Fibroblast of villous mesenchyme (primary cell): ENCODE measurements at regions not wholly inside any gene's neighbourhood (a gene's known extent, or its start where the extent isn't known, plus 50 kb on each side); places are given as distances from the start of the nearest gene placed in this dataset.

Experiments
- DNase-seq: peaks from one replicate; pipeline ENCODE4 v3.0.0-alpha.2; 2010; ENCODE audit warnings: low read depth
- H3K4me3 ChIP-seq: 2 replicates; pipeline ENCODE4 v1.5.1; 2011; ENCODE audit warnings: low read depth, mild to moderate bottlenecking, low read length
- TF ChIP-seq, protein P1 (sequence below): IDR thresholded peaks from 2 replicates; pipeline ENCODE4 v1.5.1; 2012; ENCODE audit warnings: low read depth, mild to moderate bottlenecking, low read length; ENCODE audit not compliant: insufficient read depth

DNA sequence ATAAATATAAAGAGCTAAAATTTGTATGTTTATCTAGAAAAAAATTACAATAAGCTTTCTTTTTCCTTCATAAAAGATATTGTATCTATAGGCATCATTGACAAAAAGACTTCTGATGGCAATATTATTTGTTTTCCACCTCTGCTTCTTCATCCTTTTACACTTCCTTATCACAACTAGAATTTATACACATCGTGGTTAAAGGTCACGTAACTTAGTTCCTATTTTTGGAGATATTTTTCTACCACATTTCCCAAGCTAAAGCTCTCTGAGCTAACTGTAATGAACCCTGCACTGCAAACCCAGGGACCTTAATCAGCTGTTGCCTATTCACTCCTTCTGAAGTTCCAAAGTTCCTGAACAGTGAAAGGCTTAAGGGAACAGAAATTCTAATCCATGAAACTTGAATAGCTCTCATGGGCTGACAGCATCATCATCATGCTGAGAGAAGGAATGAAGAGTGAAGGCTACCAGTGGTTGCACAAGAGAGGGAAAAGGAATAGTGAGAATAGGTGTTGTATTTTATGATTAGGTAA lies 106.1 kb upstream of the SLC13A1 start:
- DNase-seq: no peak
- TF ChIP-seq, protein P1, sequence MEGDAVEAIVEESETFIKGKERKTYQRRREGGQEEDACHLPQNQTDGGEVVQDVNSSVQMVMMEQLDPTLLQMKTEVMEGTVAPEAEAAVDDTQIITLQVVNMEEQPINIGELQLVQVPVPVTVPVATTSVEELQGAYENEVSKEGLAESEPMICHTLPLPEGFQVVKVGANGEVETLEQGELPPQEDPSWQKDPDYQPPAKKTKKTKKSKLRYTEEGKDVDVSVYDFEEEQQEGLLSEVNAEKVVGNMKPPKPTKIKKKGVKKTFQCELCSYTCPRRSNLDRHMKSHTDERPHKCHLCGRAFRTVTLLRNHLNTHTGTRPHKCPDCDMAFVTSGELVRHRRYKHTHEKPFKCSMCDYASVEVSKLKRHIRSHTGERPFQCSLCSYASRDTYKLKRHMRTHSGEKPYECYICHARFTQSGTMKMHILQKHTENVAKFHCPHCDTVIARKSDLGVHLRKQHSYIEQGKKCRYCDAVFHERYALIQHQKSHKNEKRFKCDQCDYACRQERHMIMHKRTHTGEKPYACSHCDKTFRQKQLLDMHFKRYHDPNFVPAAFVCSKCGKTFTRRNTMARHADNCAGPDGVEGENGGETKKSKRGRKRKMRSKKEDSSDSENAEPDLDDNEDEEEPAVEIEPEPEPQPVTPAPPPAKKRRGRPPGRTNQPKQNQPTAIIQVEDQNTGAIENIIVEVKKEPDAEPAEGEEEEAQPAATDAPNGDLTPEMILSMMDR: no peak

DNA sequence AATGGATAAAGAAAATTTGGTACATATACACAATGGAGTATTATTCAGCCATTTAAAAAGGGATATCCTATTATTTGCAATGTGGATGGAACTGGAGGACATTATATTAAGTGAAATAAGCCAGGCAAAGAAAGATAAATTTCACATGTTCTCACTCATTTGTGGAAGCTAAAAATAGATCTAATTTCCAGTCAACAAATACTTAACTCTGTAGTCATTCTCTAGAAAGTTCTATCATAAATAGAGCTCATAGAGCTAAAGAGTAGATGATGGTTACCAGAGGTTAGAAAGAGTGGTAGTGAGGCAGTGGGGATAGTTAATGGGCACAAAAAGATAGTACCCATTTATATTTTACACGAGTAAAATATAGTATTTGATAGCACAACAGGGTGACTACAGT lies 104.2 kb upstream of the SLC13A1 start:
- H3K4me3 ChIP-seq: no peak overlapping the region
- no peak for DNase-seq
- TF ChIP-seq, protein P1: no peak

More for the DNA sequence above, 106.1 kb upstream of the SLC13A1 start:
- H3K4me3 ChIP-seq: no peak overlapping the region

DNA sequence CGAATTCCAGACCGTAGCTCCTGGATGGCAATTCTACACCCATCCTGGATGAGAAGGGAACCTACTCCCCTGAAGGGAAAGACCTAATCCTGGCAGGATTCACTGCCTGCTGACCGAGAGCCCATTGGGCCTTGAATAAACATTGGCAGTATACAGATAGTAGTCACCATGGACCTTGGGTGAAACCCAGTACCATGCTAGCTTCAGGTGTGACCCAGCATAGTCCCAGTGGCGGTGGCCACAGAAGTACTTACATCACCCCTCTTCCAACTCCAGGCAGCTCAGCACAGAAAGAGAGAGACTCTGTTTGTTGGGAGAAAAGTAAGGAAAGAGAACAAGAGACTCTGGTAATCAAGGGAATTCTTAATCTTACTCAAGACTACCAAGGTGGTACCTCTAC lies 97.2 kb upstream of the SLC13A1 start:
- no peak for DNase-seq
- H3K4me3 ChIP-seq: no peak overlapping the region
- TF ChIP-seq, protein P1: no peak

DNA sequence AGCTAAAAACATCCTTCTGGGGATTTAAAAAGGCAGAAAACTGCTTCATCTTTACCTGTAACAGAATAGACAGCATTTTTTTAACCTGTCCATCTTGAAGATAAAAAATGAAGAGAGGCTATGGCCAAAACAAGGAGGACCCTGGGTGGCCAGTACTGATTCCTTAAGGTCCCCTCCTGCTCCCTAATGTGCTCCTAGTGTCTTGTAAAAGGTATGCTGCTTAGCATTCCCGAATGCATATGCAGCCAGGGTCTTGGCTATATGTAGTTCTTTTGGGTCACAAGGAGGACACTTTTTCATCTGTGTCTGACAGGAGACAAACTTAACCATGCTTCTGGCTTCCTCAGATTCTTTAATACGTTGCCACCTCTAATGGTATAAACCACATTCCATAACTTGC lies 93.9 kb upstream of the SLC13A1 start:
- H3K4me3 ChIP-seq: no peak overlapping the region
- DNase-seq: no peak
- TF ChIP-seq, protein P1: no peak

DNA sequence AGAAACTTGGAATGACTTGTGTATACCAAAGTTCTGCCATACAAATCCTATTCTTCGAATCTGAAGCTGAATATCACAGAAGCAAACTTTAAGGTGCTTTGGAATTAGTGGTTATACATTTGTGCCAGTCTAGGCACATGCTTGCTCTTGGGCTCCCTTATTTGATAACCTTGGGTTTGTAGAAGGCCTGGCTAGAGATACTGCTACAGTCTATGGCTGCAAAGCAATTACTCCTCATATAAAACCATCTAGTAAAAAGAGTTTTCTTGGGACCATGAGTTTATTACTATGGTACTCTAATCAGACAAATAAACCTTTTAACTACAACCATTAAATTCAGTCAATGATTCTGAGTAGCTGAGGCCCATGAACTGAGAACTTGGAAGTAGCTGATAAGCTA lies 92.5 kb upstream of the SLC13A1 start:
- DNase-seq: no peak
- H3K4me3 ChIP-seq: no peak overlapping the region
- TF ChIP-seq, protein P1: no peak

DNA sequence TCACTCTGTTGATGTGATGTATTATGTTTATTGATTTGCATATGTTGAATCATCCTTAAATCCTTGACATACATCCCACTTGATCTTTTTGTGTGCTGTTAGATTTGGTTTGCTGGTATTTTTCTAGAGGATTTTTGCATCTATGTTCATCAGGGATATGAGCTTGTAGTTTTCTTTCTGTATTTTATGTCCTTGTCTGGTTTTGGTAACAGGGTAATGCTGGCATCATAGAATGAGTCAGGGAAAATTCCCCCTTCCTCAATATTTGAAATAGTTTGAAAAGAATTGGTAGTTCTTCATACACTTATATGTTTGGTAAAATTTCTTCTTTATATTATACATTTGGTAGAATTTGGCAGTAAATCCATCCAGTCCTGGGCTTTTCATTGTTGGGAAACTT lies 89.4 kb upstream of the SLC13A1 start:
- no peak for DNase-seq
- no peak overlapping the region for H3K4me3 ChIP-seq
- TF ChIP-seq, protein P1: no peak

DNA sequence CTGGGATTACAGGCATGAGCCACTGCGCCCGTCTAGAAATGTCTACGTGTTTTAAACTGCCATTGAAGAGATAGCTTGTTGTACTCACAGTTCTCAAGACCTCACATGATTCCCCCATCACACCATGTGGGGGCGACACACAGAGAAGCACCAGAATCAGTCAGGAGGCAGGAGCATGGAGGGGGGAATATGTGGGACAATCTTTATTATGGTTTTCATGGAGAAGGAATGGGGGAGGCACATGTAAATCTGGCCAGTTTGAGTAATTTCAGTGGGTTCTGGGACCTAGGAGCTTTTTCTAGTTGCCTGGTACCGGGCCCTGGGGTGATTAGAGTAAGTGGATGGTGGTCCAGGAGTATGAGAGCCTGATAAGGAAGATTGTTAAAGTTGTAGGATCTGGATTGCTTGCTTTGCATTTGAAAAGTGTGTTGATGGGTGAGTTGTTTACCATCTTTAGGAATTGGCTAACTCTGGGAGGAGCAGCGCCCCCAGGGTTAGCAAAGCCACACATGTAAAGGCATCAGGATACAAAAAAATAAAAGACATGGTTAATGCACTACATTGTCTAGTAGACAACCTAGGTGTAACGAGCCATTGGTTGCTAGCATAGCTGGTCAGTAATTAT lies 85.4 kb upstream of the SLC13A1 start:
- H3K4me3 ChIP-seq: no peak overlapping the region
- DNase-seq: no peak
- TF ChIP-seq, protein P1: no peak
